HG02759 (cell line): ENCODE measurements at regions not wholly inside any gene's neighbourhood (a gene's known extent, or its start where the extent isn't known, plus 50 kb on each side); places are given as distances from the start of the nearest gene placed in this dataset.
A peak's percentile ranks its signal among the peaks of the same experiment; 100 is the strongest.
"Not testable (repeated sequence)": the region's sequence is repeated elsewhere in the genome, so short reads cannot be mapped to it uniquely, and the experiment has no call there.

Source experiments
- ATAC-seq: cut with Tn5 transposase; IDR thresholded peaks from one replicate; pipeline ENCODE4 v1.9.1; 2021; ENCODE audit warnings: mild to moderate bottlenecking, moderate library complexity; ENCODE audit not compliant: unreplicated experiment

- ATAC-seq: not testable (repeated sequence)
These were observed 1488.2 kb downstream of the KHDRBS2 start for GRCh38 chr6:60797831-60798230.

DNA sequence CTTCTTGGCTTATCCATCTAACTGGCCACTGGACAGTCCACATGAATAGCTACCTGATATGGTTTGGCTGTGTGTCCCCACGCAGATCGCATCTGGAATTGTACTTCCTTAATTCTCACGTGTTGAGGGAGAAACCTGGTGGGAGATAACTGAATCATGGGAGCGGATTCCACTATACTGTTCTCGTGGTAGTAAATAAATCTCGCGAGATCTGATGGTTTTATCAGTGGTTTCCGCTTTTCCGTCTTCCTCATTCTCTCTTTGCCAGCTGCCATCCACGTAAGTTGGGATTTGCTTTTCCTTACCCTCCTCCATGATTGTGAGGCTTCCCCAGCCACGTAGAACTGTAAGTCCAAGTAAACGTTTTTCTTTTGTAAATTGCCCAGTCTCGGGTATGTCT lies 1496.4 kb downstream of the KHDRBS2 start:
- ATAC-seq: not testable (repeated sequence)

DNA sequence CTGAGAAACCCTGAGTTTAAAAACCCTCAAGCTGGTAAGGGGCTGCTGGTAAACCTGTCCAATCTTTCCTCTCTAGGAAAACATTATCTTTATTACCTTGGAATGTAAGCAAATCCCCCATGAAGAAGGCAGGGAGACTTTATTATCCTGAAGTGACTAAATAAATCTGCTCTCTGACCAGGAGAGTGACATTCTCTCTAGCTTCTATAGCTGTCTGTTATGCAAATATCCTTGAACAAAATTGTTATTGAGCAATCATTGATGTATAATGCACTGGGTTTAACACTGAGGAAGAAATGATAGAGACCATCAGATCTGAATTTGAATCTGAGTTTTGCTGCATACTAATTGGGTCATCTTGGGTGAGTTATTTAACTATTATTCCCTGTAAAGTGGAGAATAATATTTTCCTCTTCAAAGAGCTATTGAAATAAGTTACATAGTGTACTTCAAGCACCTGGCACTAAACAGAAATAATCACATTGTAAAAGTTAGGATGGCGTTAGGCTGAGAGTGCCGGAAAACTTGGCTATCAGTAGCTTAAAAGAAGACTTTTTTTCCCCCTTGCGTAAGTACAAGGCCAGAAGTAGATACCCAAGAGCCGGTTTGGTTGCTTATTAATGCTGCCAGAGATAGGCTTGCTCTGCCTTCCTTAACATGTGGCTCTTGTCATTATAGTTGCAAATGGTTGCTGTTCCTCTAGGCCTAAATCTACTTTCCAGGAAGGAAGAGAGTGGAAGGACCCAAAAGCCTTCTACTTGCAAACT lies 1503.1 kb downstream of the KHDRBS2 start:
- ATAC-seq: not testable (repeated sequence)

- ATAC-seq: not testable (repeated sequence)
These were observed 1506.4 kb downstream of the KHDRBS2 start for GRCh38 chr6:60779591-60779990.

DNA sequence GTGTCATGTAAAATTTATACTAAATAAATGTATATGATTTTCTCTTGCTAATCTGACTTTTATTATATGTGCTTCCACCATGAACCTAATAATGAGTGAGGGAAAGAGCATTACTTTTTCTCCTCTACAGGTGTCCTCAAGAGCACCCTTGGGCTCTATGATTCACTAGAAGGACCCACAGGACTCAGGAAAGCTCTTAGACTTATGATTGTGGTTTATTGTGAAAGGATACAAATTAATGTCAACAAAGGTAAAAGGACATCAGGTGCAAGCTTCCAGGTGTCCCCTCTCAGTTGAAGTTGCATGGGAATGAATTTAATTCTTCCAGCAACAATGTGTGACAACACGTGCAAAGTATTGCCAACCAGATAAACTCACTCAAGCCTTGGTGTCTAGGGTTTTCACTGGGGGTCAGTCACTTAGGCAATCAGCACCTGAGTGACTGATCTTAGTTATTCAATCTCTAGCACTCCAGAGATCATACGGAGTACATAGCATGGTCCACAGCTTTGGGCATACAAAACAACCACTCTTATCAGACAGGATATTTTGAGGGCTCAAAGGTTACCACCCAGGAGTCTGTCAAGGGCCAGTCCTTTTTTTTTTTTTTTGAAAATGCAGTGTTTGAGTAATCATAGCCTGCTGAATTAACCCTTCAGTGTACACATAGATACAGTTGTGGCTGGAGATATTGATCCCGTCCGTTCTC lies 1518.1 kb downstream of the KHDRBS2 start:
- ATAC-seq: not testable (repeated sequence)

- ATAC-seq: not testable (repeated sequence)
These were observed 1520.7 kb downstream of the KHDRBS2 start for GRCh38 chr6:60765331-60765730.

- ATAC-seq: not testable (repeated sequence)
These were observed 1522.5 kb downstream of the KHDRBS2 start for GRCh38 chr6:60763464-60764080.

GRCh38 chr6:60760928-60761327 lies 1525.1 kb downstream of the KHDRBS2 start:
- not testable (repeated sequence) for ATAC-seq

DNA sequence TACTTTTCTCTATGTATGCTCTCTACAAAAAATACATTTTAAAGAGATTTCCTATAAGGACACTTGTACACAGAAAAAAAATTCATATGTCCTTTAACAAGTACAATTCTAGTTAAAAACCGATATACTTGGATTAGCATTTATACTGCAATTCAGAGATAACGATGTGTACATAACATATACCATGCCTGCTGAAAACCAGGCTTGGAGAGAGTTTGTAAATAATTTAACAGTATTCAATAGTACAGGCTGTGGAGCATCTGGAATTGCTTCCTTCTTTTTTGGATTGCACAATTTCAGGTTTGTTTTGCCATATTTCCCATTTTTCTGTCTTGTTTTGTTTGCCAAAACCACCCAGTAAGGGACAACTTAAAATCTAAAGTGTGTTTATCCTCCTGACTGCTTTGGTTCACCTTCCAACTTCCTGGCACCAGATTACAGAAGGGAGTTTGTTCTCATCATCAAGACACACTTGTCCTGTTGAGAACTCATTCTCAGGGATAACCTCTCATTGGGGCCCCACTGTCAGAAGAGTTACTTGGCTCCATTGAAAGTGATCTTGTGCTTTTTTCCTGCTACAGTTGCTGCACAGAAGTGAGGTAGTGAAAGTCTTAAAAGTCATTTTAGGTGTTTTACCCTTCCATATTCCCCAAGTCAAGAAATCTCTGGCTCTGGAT lies 1526.7 kb downstream of the KHDRBS2 start:
- not testable (repeated sequence) for ATAC-seq

- ATAC-seq: not testable (repeated sequence)
These were observed 1527.3 kb downstream of the KHDRBS2 start for GRCh38 chr6:60758725-60759124.

DNA sequence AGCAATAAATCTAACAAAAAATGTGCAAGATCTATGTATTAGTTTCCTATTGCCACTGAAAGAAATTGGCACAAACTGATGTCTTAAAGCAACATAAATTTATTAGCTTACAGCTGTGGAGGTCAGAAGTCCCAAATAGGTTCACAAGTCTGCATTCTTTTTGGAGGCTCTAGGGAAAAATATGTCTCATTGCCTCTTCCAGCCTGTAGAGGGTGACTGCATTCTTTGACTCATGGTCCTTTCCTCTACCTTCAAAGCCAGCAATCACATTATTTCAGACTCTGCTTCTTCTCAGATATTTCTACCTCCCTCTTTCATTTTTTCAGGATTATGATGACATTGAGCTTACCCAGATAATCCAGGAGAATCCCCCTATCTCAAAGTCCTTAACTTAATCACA lies 1531.1 kb downstream of the KHDRBS2 start:
- no peak for ATAC-seq

- ATAC-seq: not testable (repeated sequence)
These were observed 1535.5 kb downstream of the KHDRBS2 start for GRCh38 chr6:60750353-60751081.

DNA sequence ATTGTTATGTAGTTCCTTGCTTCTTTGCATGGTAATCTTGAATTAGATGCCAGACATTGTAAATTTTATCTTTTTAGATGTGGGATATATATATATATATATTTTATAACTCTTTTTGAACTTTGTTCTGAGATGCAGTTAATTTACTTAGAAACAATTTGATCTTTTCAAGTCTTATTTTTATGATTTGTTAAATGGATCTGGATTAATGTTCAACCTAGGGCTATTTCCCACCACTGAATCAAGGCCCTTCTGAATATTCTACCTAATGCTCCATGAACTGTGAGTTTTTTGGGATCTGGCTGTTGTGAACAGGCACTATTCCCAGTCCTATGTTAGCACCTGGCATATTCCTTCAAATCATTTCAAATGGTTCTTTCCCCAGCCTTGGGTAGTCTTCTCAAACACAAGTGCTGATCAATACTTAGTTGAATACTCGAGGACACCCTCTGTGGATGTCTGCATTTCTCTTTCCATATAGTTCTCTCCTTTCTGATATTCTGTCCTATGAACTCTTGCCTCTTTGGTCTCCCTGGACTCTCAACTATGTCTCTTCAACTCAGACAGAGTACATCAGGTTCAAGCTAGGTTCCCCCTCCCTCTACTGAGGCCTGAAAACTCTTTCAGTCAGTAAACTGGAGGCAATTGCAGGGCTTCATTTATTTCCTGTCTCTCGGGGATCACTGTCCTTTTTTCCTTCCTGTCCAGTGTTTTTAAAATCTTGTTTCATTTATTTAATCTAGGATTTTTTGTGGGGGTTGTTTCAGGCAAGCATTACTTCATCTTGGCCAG lies 1538.1 kb downstream of the KHDRBS2 start:
- not testable (repeated sequence) for ATAC-seq

GRCh38 chr6:60737764-60738425 lies 1548.1 kb downstream of the KHDRBS2 start:
- ATAC-seq: peak; percentile 78

DNA sequence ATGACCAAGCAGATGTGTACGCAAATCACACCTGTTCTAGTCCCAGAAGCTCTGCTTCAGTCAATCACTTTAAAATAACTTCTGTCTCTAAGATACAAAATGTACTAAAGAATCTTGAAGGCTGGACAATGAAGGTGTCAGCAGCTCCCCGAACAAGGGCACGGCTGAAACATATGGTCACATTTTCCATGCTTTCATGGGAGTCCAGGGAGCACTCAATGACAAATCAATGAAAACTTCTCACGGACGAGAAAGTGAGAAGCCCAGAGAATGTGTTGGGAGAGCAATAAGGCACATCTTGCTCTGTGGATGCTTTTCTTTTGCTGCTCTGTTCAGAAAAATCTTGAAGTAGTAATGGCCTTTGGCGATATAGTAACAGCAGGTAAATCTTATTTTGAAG lies 1548.7 kb downstream of the KHDRBS2 start:
- not testable (repeated sequence) for ATAC-seq

GRCh38 chr6:60723935-60724334 lies 1562.1 kb downstream of the KHDRBS2 start:
- ATAC-seq: not testable (repeated sequence)

- ATAC-seq: no peak
These were observed 1590.8 kb downstream of the KHDRBS2 start for GRCh38 chr6:60695232-60695631.

GRCh38 chr6:60687085-60687484 lies 1598.9 kb downstream of the KHDRBS2 start:
- ATAC-seq: no peak

- ATAC-seq: no peak
These were observed 1604.2 kb downstream of the KHDRBS2 start for GRCh38 chr6:60681806-60682205.
